OCI-LY3 (cell line): ENCODE measurements at regions not wholly inside any gene's neighbourhood (a gene's known extent, or its start where the extent isn't known, plus 50 kb on each side); places are given as distances from the start of the nearest gene placed in this dataset.

ENCODE experiments used
- H2AFZ ChIP-seq: fragments of 200-600, 300-600 bp; shearing (Covaris generic); 2 replicates; pipeline ENCODE4 v1.6.0; 2014; ENCODE audit warnings: antibody characterized with exemption, low read depth, low read length
- H3K27ac ChIP-seq: fragments of 200-600, 300-600 bp; sonication (generic); 2 replicates; pipeline ENCODE4 v1.5.1; 2014; ENCODE audit warnings: mild to moderate bottlenecking, low read length, moderate library complexity, mixed read lengths
- H3K27me3 ChIP-seq: fragments of 200-600, 300-600 bp; sonication (generic); 2 replicates; pipeline ENCODE4 v1.6.1; 2014; ENCODE audit warnings: low read depth, low read length, mixed read lengths
- H3K36me3 ChIP-seq: fragments of 200-600, 300-600 bp; sonication (generic); replicated peaks from 2 replicates; pipeline ENCODE3; 2014; ENCODE audit warnings: low read depth, low read length, mixed read lengths
- H3K4me1 ChIP-seq: fragments of 300-600, 200-600 bp; sonication (generic); 2 replicates; pipeline ENCODE4 v1.6.1; 2014; ENCODE audit warnings: low read length, mixed read lengths
- H3K4me2 ChIP-seq: fragments of 200-600, 300-600 bp; sonication (generic); 2 replicates; pipeline ENCODE4 v1.6.1; 2014; ENCODE audit warnings: low read length, mixed read lengths
- H3K4me3 ChIP-seq: fragments of 300-600, 200-600 bp; sonication (generic); 2 replicates; pipeline ENCODE4 v1.5.1; 2014; ENCODE audit warnings: antibody characterized with exemption, mild to moderate bottlenecking, low read length, moderate library complexity
- H3K79me2 ChIP-seq: fragments of 300-600, 200-600 bp; shearing (Covaris generic); 2 replicates; pipeline ENCODE4 v1.6.1; 2014; ENCODE audit warnings: mild to moderate bottlenecking, low read length, mixed read lengths
- H3K9ac ChIP-seq: fragments of 300-600, 200-600 bp; shearing (Covaris generic); 2 replicates; pipeline ENCODE4 v1.6.0; 2014; ENCODE audit warnings: mild to moderate bottlenecking, low read length, moderate library complexity
- H3K9me3 ChIP-seq: fragments of 200-600, 300-600 bp; shearing (Covaris generic); 2 replicates; pipeline ENCODE4 v1.6.1; 2014; ENCODE audit warnings: low read length, mixed read lengths; ENCODE audit not compliant: insufficient read depth
- H4K20me1 ChIP-seq: fragments of 200-600, 300-600 bp; sonication (generic); 2 replicates; pipeline ENCODE4 v1.6.1; 2016; ENCODE audit warnings: low read length, mixed read lengths; ENCODE audit not compliant: insufficient read depth
- CTCF ChIP-seq: fragments of 200-600, 300-600 bp; sonication (generic); IDR thresholded peaks from 2 replicates; pipeline ENCODE4 v1.5.1; 2014; ENCODE audit warnings: antibody characterized with exemption, low read length, low read depth
- EZH2phosphoT487 ChIP-seq: fragments of 200-600 bp; shearing (Covaris generic); IDR thresholded peaks from 2 replicates; pipeline ENCODE4 v1.6.1; 2018; ENCODE audit warnings: antibody characterized with exemption, mixed run types, low read depth

GRCh38 chr21:28790335-28790734 is 202.3 kb downstream of the LTN1 start:
- no peaks in the 10 kb centered on the region for H4K20me1 ChIP-seq
- no peaks in the 10 kb centered on the region for H3K27me3 ChIP-seq
- H3K9ac ChIP-seq, result no peak overlapping the region
- no peak overlapping the region for H3K27ac ChIP-seq
- no peak overlapping the region for H3K4me2 ChIP-seq
- no peaks in the 10 kb centered on the region for H3K4me1 ChIP-seq
- H3K79me2 ChIP-seq, result no peaks in the 10 kb centered on the region
- no peak overlapping the region for H2AFZ ChIP-seq
- H3K4me3 ChIP-seq, result no peak overlapping the region
- no peak for TF ChIP-seq EZH2phosphoT487
- TF ChIP-seq CTCF, result no peak
- no peaks in the 10 kb centered on the region for H3K9me3 ChIP-seq
- H3K36me3 ChIP-seq, result no peaks in the 10 kb centered on the region

GRCh38 chr21:28789523-28789922 is 203.2 kb downstream of the LTN1 start:
- Histone ChIP-seq H3K4me3 (no peak overlapping the region), H3K36me3 (no peaks in the 10 kb centered on the region), H3K9ac (no peak overlapping the region), H3K4me1 (no peaks in the 10 kb centered on the region), H3K27ac (no peak overlapping the region), H2AFZ (no peak overlapping the region), H3K79me2 (no peaks in the 10 kb centered on the region), H3K27me3 (no peaks in the 10 kb centered on the region), H3K9me3 (no peaks in the 10 kb centered on the region), H4K20me1 (no peaks in the 10 kb centered on the region), H3K4me2 (no peak overlapping the region)
- no peak for TF ChIP-seq EZH2phosphoT487
- no peak for TF ChIP-seq CTCF

GRCh38 chr21:28788030-28788429 is 204.6 kb downstream of the LTN1 start:
- Histone ChIP-seq H3K79me2 (no peaks in the 10 kb centered on the region), H3K4me2 (no peak overlapping the region), H3K9me3 (no peaks in the 10 kb centered on the region), H4K20me1 (no peaks in the 10 kb centered on the region), H3K27ac (no peak overlapping the region), H3K4me1 (no peaks in the 10 kb centered on the region), H3K4me3 (no peak overlapping the region), H3K27me3 (no peaks in the 10 kb centered on the region), H2AFZ (no peak overlapping the region), H3K9ac (no peak overlapping the region), H3K36me3 (no peaks in the 10 kb centered on the region)
- TF ChIP-seq EZH2phosphoT487 (no peak), CTCF (no peak)

GRCh38 chr21:28783641-28784185 is 209.0 kb downstream of the LTN1 start:
- Histone ChIP-seq H3K9me3 (no peaks in the 10 kb centered on the region), H3K4me3 (no peak overlapping the region), H3K9ac (no peak overlapping the region), H3K27me3 (no peaks in the 10 kb centered on the region), H3K79me2 (no peaks in the 10 kb centered on the region), H3K27ac (no peak overlapping the region), H3K4me1 (no peaks in the 10 kb centered on the region), H3K36me3 (no peaks in the 10 kb centered on the region), H4K20me1 (no peaks in the 10 kb centered on the region), H2AFZ (no peak overlapping the region), H3K4me2 (no peak overlapping the region)
- TF ChIP-seq CTCF (no peak), EZH2phosphoT487 (no peak)
